GM21381 (cell line): ENCODE measurements at regions not wholly inside any gene's neighbourhood (a gene's known extent, or its start where the extent isn't known, plus 50 kb on each side); places are given as distances from the start of the nearest gene placed in this dataset.
"Not testable (repeated sequence)": the region's sequence is repeated elsewhere in the genome, so short reads cannot be mapped to it uniquely, and the experiment has no call there.

Experiments
- ATAC-seq: cut with Tn5 transposase; IDR thresholded peaks from one replicate; pipeline ENCODE4 v1.9.1; 2021; ENCODE audit warnings: mild to moderate bottlenecking, moderate library complexity; ENCODE audit not compliant: unreplicated experiment

- ATAC-seq = no peak
Observed at GRCh38 chr11:11722246-11722645, 100.4 kb upstream of the GALNT18 start.

DNA sequence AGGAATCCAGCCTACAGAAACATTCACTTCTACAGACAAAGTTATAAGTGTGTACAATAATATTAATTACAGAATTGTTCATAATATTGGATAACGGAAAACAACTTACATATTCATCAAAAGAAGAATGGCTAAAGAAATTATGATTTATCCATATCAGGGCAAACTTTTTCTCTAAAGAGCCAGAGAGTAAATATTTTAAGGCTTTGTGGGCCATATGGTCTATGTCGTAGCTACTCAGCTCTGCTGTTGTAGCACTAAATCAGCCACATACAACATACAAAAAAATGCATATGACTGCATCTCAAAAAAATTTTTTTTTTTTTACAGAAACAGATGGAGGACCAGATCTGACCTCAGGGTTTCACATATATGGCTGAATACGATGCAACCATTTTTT is 96.7 kb upstream of the GALNT18 start:
- ATAC-seq = no peak

DNA sequence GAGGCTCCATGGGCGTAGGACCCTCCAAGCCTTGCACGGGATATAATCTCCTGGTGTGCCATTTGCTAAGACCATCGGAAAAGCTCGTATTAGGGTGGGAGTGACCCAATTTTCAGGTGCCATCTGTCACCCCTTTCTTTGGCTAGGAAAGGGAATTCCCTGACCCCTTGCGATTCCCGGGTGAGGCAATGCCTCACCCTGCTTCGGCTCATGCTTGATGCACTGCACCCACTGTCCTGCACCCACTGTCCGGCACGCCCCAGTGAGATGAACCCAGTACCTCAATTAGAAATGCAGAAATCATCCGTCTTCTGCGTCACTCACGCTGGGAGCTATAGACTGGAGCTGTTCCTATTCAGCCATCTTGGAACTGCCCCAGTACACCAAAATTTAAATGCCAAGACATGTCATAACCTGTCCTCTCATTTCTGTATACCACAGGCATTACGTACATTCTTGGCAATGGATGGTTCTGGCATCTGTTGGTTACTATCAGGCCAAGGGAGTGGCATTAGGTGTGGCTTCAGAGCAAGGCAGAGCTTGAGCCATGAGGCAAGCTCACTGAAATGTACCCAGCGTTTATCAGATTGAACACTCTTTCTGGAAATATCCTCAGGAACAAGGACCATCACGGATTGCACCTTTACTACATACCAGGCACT is 95.4 kb upstream of the GALNT18 start:
- no peak for ATAC-seq

- ATAC-seq = not testable (repeated sequence)
Observed at GRCh38 chr11:11715075-11715474, 93.3 kb upstream of the GALNT18 start.

- no peak for ATAC-seq
Observed at GRCh38 chr11:11710556-11710955, 88.8 kb upstream of the GALNT18 start.

GRCh38 chr11:11709447-11710239 is 87.8 kb upstream of the GALNT18 start:
- no peak for ATAC-seq

GRCh38 chr11:11708256-11708655 is 86.5 kb upstream of the GALNT18 start:
- ATAC-seq = no peak

DNA sequence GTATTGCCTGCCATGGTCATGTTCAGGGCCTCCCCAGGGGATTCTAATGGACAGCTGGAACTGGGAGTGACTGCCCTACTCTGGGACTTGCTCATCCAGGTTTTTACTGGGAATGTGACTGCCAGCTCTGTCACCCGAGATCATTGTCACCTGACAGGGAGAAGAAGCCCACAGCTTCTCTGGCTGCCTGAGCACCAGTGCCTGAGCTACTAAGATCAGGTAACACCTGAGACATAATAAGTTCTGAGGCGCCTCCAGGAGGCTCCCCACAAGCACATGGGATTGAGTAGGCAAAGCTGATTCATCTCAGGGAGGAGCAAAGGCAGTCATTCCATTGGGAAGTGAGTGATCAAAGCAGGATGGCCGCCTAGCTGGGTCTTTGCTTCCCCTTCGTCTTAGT is 84.2 kb upstream of the GALNT18 start:
- ATAC-seq = no peak

GRCh38 chr11:11703885-11704284 is 82.1 kb upstream of the GALNT18 start:
- no peak for ATAC-seq

DNA sequence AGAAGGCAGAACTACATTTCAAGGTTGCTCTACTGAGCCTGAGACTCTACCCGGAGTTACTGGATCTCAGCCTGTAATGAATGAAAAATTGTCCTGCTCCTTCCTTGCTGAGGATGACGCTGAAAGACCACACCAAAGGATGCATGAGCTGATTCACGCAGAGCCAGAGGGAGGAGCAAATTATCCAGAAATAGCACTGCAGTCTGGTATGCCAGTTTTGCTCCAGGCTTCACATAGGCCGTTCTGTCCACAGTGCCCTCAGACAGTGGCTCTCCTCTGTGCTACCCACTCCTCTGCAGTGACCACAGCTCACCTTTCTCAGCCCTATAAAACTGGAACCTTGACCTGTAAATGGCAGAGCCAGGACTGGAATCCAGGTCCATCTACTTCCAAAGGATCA is 79.3 kb upstream of the GALNT18 start:
- ATAC-seq = no peak

DNA sequence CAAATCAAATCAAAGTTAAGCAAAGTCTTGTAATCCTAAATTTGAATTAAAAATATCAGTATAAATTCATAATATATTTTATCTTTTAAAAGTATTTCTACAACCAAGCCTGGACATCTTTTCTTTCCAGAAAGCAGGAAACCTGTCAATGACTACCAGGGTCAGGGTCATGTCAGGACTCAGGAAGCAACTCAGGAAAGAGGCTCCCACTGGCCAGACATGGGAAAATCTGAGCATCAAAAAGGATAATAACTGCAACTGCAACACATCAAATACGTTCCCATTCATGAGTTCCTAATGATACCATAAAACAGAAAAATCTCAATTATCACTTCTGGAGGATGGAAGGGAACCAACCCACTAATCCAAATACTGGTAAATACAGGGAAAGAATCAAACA is 76.0 kb upstream of the GALNT18 start:
- no peak for ATAC-seq

DNA sequence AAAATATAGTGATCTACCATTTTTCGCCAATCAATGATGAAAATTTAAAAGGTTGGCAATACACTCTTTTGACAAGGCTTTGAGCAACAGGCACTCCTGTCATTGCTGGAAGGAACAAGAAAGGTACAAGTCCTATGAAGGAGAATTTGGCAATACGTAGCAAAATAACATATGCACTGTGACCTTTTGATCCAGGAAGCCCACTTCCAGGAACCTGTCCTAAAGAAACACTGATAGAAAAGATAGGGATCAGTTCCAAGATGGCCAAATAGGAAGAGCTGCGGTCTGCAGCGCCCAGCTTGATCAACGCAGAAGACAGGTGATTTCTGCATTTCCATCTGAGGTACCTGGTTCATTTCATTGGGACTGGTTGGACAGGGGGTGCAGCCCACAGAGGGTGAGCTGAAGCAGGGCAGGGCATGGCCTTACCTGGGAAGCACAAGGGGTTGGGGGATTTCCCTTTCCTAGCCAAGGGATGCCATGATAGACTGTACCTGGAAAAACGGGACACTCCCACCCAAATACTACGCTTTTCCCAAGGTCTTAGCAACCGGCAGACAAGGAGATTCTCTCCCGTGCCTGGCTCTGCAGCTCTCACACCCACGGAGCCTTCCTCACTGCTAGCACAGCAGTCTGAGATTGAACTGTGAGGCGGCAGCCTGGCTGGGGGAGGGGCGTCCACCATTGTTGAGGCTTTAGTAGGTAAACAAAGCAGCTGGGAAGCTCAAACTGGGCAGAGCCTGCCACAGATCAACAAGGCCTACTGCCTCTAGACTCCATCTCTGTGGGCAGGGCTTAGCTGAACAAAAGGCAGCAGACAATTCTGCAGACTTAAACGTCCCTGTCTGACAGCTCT is 69.7 kb upstream of the GALNT18 start:
- ATAC-seq = no peak

- ATAC-seq = no peak
Observed at GRCh38 chr11:11681536-11681935, 59.7 kb upstream of the GALNT18 start.

GRCh38 chr11:11677672-11678356 is 56.0 kb upstream of the GALNT18 start:
- no peak for ATAC-seq

- ATAC-seq = no peak
Observed at GRCh38 chr11:11675671-11676181, 53.9 kb upstream of the GALNT18 start.

GRCh38 chr11:11672789-11673188 is 51.0 kb upstream of the GALNT18 start:
- ATAC-seq = no peak

- no peak for ATAC-seq
Observed at GRCh38 chr11:11672101-11672500, 50.3 kb upstream of the GALNT18 start.
